Neuronal stem cell (in vitro differentiated cells): ENCODE measurements at regions not wholly inside any gene's neighbourhood (a gene's known extent, or its start where the extent isn't known, plus 50 kb on each side); places are given as distances from the start of the nearest gene placed in this dataset.

Experiments used
- DNase-seq: peaks from one replicate; pipeline ENCODE4 v3.0.0-alpha.2; 2013; ENCODE audit warnings: low spot score
- H2AFZ ChIP-seq: one replicate; pipeline ENCODE4 v1.6.1; 2013; ENCODE audit warnings: mild to moderate bottlenecking, low read length, inconsistent platforms
- H2AK5ac ChIP-seq: 2 replicates; pipeline ENCODE4 v1.6.1; 2013; ENCODE audit warnings: low read depth, mild to moderate bottlenecking, inconsistent platforms, low read length, moderate library complexity, mixed read lengths
- H2BK120ac ChIP-seq: 2 replicates; pipeline ENCODE4 v1.6.1; 2013; ENCODE audit warnings: low read depth, mild to moderate bottlenecking, inconsistent platforms, low read length, moderate library complexity, mixed read lengths
- H2BK12ac ChIP-seq: one replicate; pipeline ENCODE4 v1.6.1; 2013; ENCODE audit warnings: low read length, inconsistent platforms
- H2BK15ac ChIP-seq: 2 replicates; pipeline ENCODE4 v1.6.1; 2013; ENCODE audit warnings: mild to moderate bottlenecking, low read length, inconsistent platforms, mixed read lengths
- H2BK5ac ChIP-seq: one replicate; pipeline ENCODE4 v1.6.1; 2013; ENCODE audit warnings: inconsistent platforms, mild to moderate bottlenecking, low read length, moderate library complexity
- H3K14ac ChIP-seq: one replicate; pipeline ENCODE4 v1.6.1; 2013; ENCODE audit warnings: low read length, inconsistent platforms
- H3K18ac ChIP-seq: 2 replicates; pipeline ENCODE4 v1.6.1; 2013; ENCODE audit warnings: low read length, inconsistent platforms
- H3K23ac ChIP-seq: 2 replicates; pipeline ENCODE4 v1.6.1; 2013; ENCODE audit warnings: low read depth, mild to moderate bottlenecking, mixed read lengths, low read length, inconsistent platforms; ENCODE audit not compliant: poor library complexity
- H3K27ac ChIP-seq: replicated peaks from 3 replicates; pipeline ENCODE4 v1.5.1; 2013; ENCODE audit warnings: low read length, inconsistent platforms
- H3K27me3 ChIP-seq, 3 experiments: 2 replicates each; pipeline ENCODE4 v1.6.1; 2013; ENCODE audit warnings: low read length in 3 of 3, mild to moderate bottlenecking in 2 of 3, inconsistent platforms in 1 of 3, low read depth in 1 of 3, mixed read lengths in 1 of 3, moderate library complexity in 1 of 3; ENCODE audit not compliant: control insufficient read depth in 3 of 3, insufficient read depth in 3 of 3
- H3K36me3 ChIP-seq, 2 donors: replicated peaks in 1 of 2; 2 replicates each; pipeline ENCODE4 v1.6.1; 2013; ENCODE audit warnings: low read length in 2 of 2; ENCODE audit not compliant: control insufficient read depth in 2 of 2, insufficient read depth in 2 of 2
- H3K4ac ChIP-seq: 2 replicates; pipeline ENCODE4 v1.6.1; 2013; ENCODE audit warnings: inconsistent platforms, mild to moderate bottlenecking, low read length, moderate library complexity
- H3K4me1 ChIP-seq, 2 donors: 1 replicate in 1 of 2; 2 replicates in 1 of 2; pipeline ENCODE4 v1.6.1; 2013; ENCODE audit warnings: low read length in 2 of 2, low read depth in 1 of 2; ENCODE audit not compliant: control insufficient read depth in 2 of 2, insufficient read depth in 1 of 2
- H3K4me2 ChIP-seq: one replicate; pipeline ENCODE4 v1.6.1; 2013; ENCODE audit warnings: mild to moderate bottlenecking, low read length, inconsistent platforms; ENCODE audit not compliant: insufficient read depth, poor library complexity, severe bottlenecking
- H3K4me3 ChIP-seq, 2 donors: 2 replicates each; pipeline ENCODE4 v1.5.1; 2013; ENCODE audit warnings: low read length in 2 of 2, mild to moderate bottlenecking in 2 of 2, inconsistent platforms in 1 of 2, moderate library complexity in 1 of 2
- H3K79me1 ChIP-seq: one replicate; pipeline ENCODE4 v1.6.1; 2013; ENCODE audit warnings: low read depth, mild to moderate bottlenecking, inconsistent platforms, low read length, moderate library complexity
- H3K9ac ChIP-seq: one replicate; pipeline ENCODE4 v1.6.1; 2013; ENCODE audit warnings: mild to moderate bottlenecking, low read depth, low read length, inconsistent platforms; ENCODE audit not compliant: poor library complexity
- H3K9me3 ChIP-seq, 2 donors: replicated peaks in 1 of 2; 2 replicates each; pipeline versions ENCODE3 to v1.6.1; 2013; ENCODE audit warnings: low read length in 2 of 2, mild to moderate bottlenecking in 2 of 2, inconsistent platforms in 1 of 2, low read depth in 1 of 2, mixed read lengths in 1 of 2, moderate library complexity in 1 of 2; ENCODE audit not compliant: control insufficient read depth in 2 of 2, insufficient read depth in 1 of 2
- H4K8ac ChIP-seq: one replicate; pipeline ENCODE4 v1.6.1; 2013; ENCODE audit warnings: low read depth, mild to moderate bottlenecking, inconsistent platforms, low read length, moderate library complexity
- H4K91ac ChIP-seq: one replicate; pipeline ENCODE4 v1.6.1; 2013; ENCODE audit warnings: low read length, low read depth, mild to moderate bottlenecking, inconsistent platforms; ENCODE audit not compliant: poor library complexity
- WGBS, 2 donors: extraction: QIAGEN DNeasy Blood & Tissue Kit; methylation state at CpG; one replicate each; pipeline ENCODE4 v1.1.7; 2013; ENCODE audit warnings: missing lambda C conversion rate in 2 of 2, mixed read lengths in 1 of 2; ENCODE audit not compliant: insufficient read length in 2 of 2, insufficient replicate concordance in 1 of 2; ENCODE audit errors: extremely low coverage in 2 of 2; 5-methylcytosine and 5-hydroxymethylcytosine counted together

GRCh38 chr4:13159041-13159620 lies 325.0 kb downstream of the RAB28 start:
- H3K79me1 ChIP-seq, result no peaks in the 10 kb centered on the region
- no peak overlapping the region for H3K4ac ChIP-seq
- H2AFZ ChIP-seq, result no peak overlapping the region
- DNase-seq, result no peak
- WGBS, 2 donors, result 100% methylated on average over 1 of the region's 4 CpGs; no CpG with 5 or more reads in 1 of the 2 donors
- no peaks in the 10 kb centered on the region for H3K27me3 ChIP-seq
- no peak overlapping the region for H4K91ac ChIP-seq
- H2BK12ac ChIP-seq, result no peak overlapping the region
- H2BK120ac ChIP-seq, result no peak overlapping the region
- H2BK5ac ChIP-seq, result no peak overlapping the region
- no peak overlapping the region for H3K23ac ChIP-seq
- no peak overlapping the region for H3K9ac ChIP-seq
- no peak overlapping the region for H3K27ac ChIP-seq
- no peak overlapping the region for H3K4me2 ChIP-seq
- no peak overlapping the region for H3K18ac ChIP-seq
- H2BK15ac ChIP-seq, result no peak overlapping the region
- no peak overlapping the region for H4K8ac ChIP-seq
- no peak overlapping the region for H3K4me3 ChIP-seq
- no peaks in the 10 kb centered on the region for H3K36me3 ChIP-seq
- H2AK5ac ChIP-seq, result no peak overlapping the region
- peak overlapping the region; percentile 50 for H3K14ac ChIP-seq
- no peaks in the 10 kb centered on the region for H3K9me3 ChIP-seq
- no peaks in the 10 kb centered on the region for H3K4me1 ChIP-seq

GRCh38 chr4:13151194-13151593 lies 332.9 kb downstream of the RAB28 start:
- Histone ChIP-seq H3K9ac (no peak overlapping the region), H2AK5ac (no peak overlapping the region)
- WGBS, 2 donors, result no CpG with 5 or more reads among the region's 7 CpGs

GRCh38 chr4:13143222-13144070 lies 340.7 kb downstream of the RAB28 start:
- no CpG with 5 or more reads among the region's 19 CpGs for WGBS, 2 donors

More at GRCh38 chr4:13151194-13151593, 332.9 kb downstream of the RAB28 start:
- Histone ChIP-seq H3K4me2 (no peak overlapping the region), H2BK15ac (no peak overlapping the region), H2BK120ac (no peak overlapping the region), H2BK12ac (no peak overlapping the region), H3K4ac (no peak overlapping the region), H3K9me3 (no peaks in the 10 kb centered on the region), H3K36me3 (no peaks in the 10 kb centered on the region), H3K79me1 (no peaks in the 10 kb centered on the region), H4K91ac (no peak overlapping the region), H2AFZ (no peak overlapping the region), H3K4me3 (no peak overlapping the region), H3K27ac (no peak overlapping the region), H2BK5ac (no peak overlapping the region), H4K8ac (no peak overlapping the region), H3K14ac (no peak overlapping the region), H3K18ac (no peak overlapping the region), H3K23ac (no peak overlapping the region), H3K4me1 (no peaks in the 10 kb centered on the region), H3K27me3 (no peaks in the 10 kb centered on the region)
- no peak for DNase-seq

GRCh38 chr4:13142726-13143125 lies 341.4 kb downstream of the RAB28 start:
- DNase-seq, result no peak
- Histone ChIP-seq H2BK5ac (no peak overlapping the region), H3K9me3 (no peaks in the 10 kb centered on the region), H2BK15ac (no peak overlapping the region), H2AK5ac (no peak overlapping the region), H3K4me1 (no peaks in the 10 kb centered on the region), H3K27me3 (no peaks in the 10 kb centered on the region), H4K8ac (no peak overlapping the region), H2BK120ac (no peak overlapping the region), H4K91ac (no peak overlapping the region), H3K4ac (no peak overlapping the region), H2AFZ (no peak overlapping the region), H3K14ac (no peak overlapping the region), H3K4me2 (no peak overlapping the region), H3K36me3 (no peaks in the 10 kb centered on the region), H3K18ac (no peak overlapping the region), H3K27ac (no peak overlapping the region), H3K9ac (no peak overlapping the region), H3K4me3 (no peak overlapping the region), H3K23ac (no peak overlapping the region), H3K79me1 (no peaks in the 10 kb centered on the region), H2BK12ac (no peak overlapping the region)
- no CpG with 5 or more reads among the region's 4 CpGs for WGBS, 2 donors

More at GRCh38 chr4:13143222-13144070, 340.7 kb downstream of the RAB28 start:
- H3K27ac ChIP-seq, result no peak overlapping the region
- no peak overlapping the region for H2AFZ ChIP-seq
- no peak overlapping the region for H3K14ac ChIP-seq
- H3K23ac ChIP-seq, result no peak overlapping the region
- H3K9ac ChIP-seq, result no peak overlapping the region
- H3K18ac ChIP-seq, result no peak overlapping the region
- no peak overlapping the region for H2BK15ac ChIP-seq
- H4K8ac ChIP-seq, result no peak overlapping the region
- H3K4me3 ChIP-seq, result no peak overlapping the region
- DNase-seq, result no peak
- H3K4ac ChIP-seq, result no peak overlapping the region
- H2AK5ac ChIP-seq, result no peak overlapping the region
- H3K4me2 ChIP-seq, result no peak overlapping the region
- H2BK120ac ChIP-seq, result no peak overlapping the region
- no peak overlapping the region for H2BK12ac ChIP-seq
- H3K4me1 ChIP-seq, result no peaks in the 10 kb centered on the region
- no peaks in the 10 kb centered on the region for H3K36me3 ChIP-seq
- no peaks in the 10 kb centered on the region for H3K79me1 ChIP-seq
- no peaks in the 10 kb centered on the region for H3K27me3 ChIP-seq
- H4K91ac ChIP-seq, result no peak overlapping the region
- no peak overlapping the region for H2BK5ac ChIP-seq
- H3K9me3 ChIP-seq, result no peaks in the 10 kb centered on the region
